Neural progenitor cell (in vitro differentiated cells): ENCODE measurements at regions not wholly inside any gene's neighbourhood (a gene's known extent, or its start where the extent isn't known, plus 50 kb on each side); places are given as distances from the start of the nearest gene placed in this dataset.

Experiments
- EZH2 ChIP-seq: fragments of 200-600 bp; sonication (generic); IDR thresholded peaks from 2 replicates; pipeline ENCODE4 v1.6.1; 2017; ENCODE audit warnings: antibody characterized with exemption, mild to moderate bottlenecking, moderate library complexity
- EZH2phosphoT487 ChIP-seq: fragments of 200-600 bp; sonication (generic); IDR thresholded peaks from 2 replicates; pipeline ENCODE4 v1.6.1; 2017; ENCODE audit warnings: antibody characterized with exemption
- TF ChIP-seq, protein P1 (sequence below): fragments of 200-600 bp; sonication (generic); IDR thresholded peaks from 2 replicates; pipeline ENCODE4 v1.5.1; 2017; ENCODE audit warnings: antibody characterized with exemption, mild to moderate bottlenecking

DNA sequence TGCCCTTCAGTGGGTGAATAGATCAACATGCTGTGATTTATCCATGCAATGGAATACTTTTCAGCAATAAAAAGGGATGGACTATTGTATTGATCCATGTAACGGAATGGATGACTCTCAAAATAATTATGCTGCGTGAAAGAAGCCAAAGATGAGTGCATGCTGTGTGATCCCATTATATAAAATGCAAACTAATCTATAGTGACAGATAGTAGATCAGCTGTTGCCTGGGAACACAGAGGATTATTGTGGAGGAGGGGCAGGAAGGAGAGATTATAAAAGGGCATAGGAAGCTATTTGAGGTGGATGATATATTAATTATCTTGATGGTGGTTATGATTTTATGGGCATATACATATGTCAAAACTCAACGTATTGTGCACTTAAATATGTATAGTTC, 55.5 kb upstream of the ADAM23 start:
- TF ChIP-seq, protein P1, sequence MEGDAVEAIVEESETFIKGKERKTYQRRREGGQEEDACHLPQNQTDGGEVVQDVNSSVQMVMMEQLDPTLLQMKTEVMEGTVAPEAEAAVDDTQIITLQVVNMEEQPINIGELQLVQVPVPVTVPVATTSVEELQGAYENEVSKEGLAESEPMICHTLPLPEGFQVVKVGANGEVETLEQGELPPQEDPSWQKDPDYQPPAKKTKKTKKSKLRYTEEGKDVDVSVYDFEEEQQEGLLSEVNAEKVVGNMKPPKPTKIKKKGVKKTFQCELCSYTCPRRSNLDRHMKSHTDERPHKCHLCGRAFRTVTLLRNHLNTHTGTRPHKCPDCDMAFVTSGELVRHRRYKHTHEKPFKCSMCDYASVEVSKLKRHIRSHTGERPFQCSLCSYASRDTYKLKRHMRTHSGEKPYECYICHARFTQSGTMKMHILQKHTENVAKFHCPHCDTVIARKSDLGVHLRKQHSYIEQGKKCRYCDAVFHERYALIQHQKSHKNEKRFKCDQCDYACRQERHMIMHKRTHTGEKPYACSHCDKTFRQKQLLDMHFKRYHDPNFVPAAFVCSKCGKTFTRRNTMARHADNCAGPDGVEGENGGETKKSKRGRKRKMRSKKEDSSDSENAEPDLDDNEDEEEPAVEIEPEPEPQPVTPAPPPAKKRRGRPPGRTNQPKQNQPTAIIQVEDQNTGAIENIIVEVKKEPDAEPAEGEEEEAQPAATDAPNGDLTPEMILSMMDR = no peak
- TF ChIP-seq EZH2 (no peak), EZH2phosphoT487 (no peak)
